NOMO-1 treated with DMSO at 0.1 percent for 48 hours (cell line): ENCODE measurements at regions not wholly inside any gene's neighbourhood (a gene's known extent, or its start where the extent isn't known, plus 50 kb on each side); places are given as distances from the start of the nearest gene placed in this dataset.
"Not testable (repeated sequence)": the region's sequence is repeated elsewhere in the genome, so short reads cannot be mapped to it uniquely, and the experiment has no call there.

Experiments
- DNase-seq: peaks from one replicate; lab custom pipeline; 2025; ENCODE audit not compliant: unreplicated experiment; lab: John Stamatoyannopoulos, UW

DNA sequence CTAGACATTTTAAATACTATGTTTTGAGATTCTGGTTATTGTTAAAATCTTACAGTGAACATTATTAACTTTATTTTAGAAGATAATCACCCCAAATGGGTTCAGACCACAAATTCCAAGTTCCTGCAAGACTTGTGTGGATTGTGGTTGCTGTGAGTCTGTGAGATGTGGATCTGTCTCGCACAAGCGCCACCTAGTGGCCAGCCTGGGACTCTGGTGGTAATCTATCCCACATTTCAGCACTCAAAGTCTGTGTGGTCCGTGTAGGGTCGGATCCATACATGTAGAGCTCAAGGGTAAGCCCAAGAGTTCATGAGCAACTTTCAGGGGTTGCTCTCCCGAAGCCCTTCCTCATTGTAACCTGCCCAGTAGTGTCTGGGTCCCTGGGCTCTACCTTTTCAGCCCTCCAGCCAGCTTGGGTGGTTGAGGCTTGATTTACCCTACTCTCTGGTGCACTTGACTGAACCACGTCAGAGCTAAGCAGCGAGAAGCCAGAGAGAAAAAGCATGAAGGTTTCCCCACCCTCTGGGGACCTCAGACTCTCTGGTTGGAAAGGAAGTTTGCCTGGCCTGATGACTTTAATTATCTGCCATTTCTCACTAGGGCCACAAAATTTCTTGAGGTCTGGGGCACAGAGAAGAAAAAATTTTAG lies 129.2 kb downstream of the ARHGAP11B start:
- not testable (repeated sequence) for DNase-seq

- not testable (repeated sequence) for DNase-seq
Observed at GRCh38 chr15:30760633-30761032, 134.7 kb downstream of the ARHGAP11B start.

DNA sequence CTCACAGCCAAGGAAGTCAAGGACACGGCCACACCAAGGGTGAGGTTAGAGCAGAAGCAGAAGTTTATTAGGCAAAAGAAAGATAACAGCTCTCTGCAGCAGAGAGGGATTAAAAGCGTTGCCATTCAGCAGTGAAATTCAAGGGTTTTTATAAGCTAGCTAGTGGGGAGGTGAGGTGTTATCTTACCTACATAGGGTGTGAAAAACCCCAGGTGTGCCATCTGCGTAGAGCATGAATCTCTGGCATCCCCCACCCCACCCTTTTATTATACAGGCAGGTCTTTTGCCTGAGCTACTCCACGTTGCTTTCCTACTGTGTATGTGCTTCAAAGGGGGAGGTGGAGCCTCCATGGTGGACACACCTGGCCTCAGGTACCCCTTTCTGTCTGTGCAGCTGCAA lies 135.4 kb downstream of the ARHGAP11B start:
- not testable (repeated sequence) for DNase-seq

GRCh38 chr15:30769390-30770124 lies 134.2 kb upstream of the FAN1 start:
- not testable (repeated sequence) for DNase-seq

GRCh38 chr15:30770759-30771158 lies 133.0 kb upstream of the FAN1 start:
- no peak for DNase-seq

DNA sequence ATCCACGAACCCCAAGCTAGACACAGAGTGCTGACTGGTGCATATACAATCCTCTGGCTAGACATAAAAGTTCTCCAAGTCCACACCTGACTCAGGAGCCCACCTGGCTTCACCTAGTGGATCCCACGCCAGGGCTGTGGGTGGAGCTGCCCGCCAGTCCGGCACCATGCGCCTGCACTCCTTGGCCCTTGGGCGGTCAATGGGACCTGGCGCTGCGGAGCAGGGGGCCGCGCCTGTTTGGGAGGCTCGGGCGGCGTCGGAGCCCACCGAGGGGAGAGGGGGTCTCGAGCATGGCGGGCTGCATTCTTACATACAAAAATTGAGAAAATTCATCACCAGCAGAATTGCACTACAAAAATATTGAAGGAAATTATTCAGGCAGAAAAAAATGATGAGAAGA lies 120.7 kb upstream of the FAN1 start:
- no peak for DNase-seq

DNA sequence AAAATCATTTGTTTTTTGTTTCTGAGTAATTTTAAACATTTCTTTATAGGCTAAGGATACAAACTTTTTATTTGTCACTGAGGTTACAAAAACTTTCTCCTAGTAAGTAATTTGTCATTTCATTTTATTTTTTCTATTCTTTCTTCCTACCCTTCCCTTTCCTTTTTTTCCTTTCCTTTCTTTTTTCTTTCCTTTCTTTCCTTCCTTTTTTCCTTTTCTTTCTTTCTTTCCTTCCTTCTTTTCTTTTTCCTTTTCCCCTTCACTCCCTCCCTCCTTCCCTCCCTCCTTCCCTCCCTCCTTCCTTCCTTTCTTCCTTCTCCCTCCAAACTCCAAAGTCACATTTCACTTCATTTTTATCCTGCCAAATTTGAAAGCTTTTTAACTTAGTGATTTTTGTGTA lies 115.1 kb upstream of the FAN1 start:
- DNase-seq = no peak

- DNase-seq = no peak
Observed at GRCh38 chr15:30791239-30792175, 112.2 kb upstream of the FAN1 start.

- not testable (repeated sequence) for DNase-seq
Observed at GRCh38 chr15:30792843-30793242, 110.9 kb upstream of the FAN1 start.

DNA sequence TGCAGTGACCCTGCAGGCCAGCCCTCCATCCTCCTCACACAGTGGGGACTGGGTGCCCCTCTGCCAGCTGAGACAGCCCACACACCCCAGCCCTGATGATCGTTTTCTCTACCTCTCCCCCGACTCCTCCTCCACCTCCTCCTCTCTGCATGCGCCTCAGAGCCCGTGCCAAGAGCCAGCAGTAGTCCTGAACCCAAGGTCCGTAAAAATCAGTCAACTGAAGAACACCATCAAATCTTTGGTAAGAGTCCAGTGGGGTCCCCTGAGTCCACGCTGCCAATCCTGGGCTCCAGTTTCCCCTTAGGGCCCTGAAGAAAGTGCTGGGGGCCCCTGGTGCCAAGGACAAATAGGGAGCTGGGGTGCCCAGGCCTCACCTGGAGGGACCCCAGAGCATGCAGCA lies 109.3 kb upstream of the FAN1 start:
- no peak for DNase-seq

DNA sequence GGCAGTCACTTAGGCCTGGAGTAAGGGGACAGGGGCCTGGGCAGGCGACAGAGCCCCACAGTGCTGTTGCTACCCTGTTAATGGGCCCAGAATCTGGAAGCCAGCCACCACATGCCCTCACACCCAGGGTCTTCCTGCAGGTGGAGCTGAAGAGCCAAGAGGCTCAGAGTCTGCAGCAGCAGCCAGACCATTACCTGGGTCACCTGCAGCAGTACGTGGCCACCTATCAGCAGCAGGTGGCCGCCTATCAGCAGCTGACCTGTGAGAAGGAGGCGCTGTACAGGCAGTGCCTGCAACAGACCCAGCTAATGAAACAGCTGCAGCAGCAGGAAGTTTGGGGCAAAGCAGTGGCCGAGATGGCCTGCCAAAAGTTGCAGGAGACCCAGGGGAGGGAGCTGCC lies 104.2 kb upstream of the FAN1 start:
- not testable (repeated sequence) for DNase-seq

GRCh38 chr15:30801140-30801895 lies 102.4 kb upstream of the FAN1 start:
- not testable (repeated sequence) for DNase-seq

DNA sequence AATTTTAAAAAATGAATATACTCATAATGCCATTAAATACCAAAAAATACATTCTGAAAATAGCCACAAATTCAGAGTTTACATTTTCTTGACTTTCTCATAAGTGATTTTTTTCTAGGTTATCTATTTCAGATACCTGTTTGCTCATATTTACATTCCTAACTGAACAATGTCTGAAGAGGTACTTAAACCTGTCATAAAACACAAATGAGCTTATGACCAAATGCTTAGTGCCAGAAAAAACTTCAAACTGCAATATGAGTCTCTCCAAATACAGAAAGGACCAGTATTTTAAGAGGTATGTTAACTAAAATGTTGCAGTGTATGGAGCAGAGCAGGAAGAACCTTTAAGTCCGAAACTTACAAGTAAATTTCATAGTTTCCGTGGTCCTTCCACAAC lies 101.7 kb upstream of the FAN1 start:
- DNase-seq = not testable (repeated sequence)

- DNase-seq = not testable (repeated sequence)
Observed at GRCh38 chr15:30803703-30804102, 100.0 kb upstream of the FAN1 start.

GRCh38 chr15:30816430-30816829 lies 87.3 kb upstream of the FAN1 start:
- DNase-seq = no peak

GRCh38 chr15:30823068-30823813 lies 80.5 kb upstream of the FAN1 start:
- peak; percentile 84 for DNase-seq

DNA sequence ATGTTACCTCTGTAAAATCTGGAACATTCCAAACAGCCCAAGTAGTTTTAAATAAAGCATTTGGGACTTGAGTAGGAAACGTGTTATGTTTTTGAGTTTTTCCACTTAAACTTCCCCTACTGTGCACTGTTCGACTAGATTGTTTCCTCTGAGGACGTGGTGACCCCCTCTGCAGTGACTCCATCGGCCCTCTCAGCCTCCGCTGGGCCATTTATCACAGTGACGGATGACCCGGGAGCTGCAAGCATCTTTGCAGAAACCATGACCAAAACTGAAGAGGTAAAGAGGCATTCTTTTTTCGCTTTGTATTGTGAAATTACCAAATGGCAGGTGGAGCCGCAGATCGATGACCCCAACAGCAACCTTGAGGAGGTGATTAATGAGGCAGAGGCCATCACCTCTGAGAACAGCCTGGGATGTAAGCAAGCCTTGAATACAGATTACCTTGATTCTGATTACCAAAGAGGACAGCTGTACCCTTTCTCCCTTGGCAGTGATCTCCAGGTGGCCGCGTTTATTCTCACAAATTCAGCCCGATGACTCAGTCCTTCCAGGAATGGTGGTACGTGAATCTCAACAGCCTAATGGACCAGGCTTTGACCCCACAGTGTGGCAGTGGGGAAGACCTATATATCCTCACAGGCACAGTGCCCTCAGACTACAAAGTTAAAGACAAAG lies 79.1 kb upstream of the FAN1 start:
- DNase-seq = no peak

GRCh38 chr15:30827625-30828303 lies 76.0 kb upstream of the FAN1 start:
- DNase-seq = no peak

DNA sequence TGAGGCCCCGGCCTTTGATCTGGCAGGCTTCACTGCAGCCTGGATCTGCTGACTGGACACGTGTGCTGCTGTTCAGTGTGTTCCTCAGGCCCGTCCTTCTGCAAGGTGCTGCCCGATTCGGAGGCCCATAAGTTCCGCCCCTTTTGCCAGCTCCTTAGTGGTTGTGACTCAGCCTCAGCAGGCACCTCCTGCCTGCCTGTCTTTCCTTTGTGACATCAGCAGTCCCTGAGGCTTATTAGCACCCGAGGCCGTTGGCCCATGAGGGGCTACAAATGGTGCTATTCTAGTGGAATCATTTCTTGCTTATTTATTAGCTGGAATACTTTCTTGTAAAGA lies 75.4 kb upstream of the FAN1 start:
- not testable (repeated sequence) for DNase-seq
